Skeletal muscle tissue (tissue), 3 donors: ENCODE measurements at regions not wholly inside any gene's neighbourhood (a gene's known extent, or its start where the extent isn't known, plus 50 kb on each side); places are given as distances from the start of the nearest gene placed in this dataset.

Source experiments
- H3K27ac ChIP-seq: one replicate; pipeline ENCODE4 v1.7.0; 2013; ENCODE audit warnings: mild to moderate bottlenecking, low read depth, low read length, inconsistent platforms
- H3K27me3 ChIP-seq, 3 donors: one replicate each; pipeline ENCODE4 v1.7.0; 2013; ENCODE audit warnings: low read length in 3 of 3; ENCODE audit not compliant: control insufficient read depth in 3 of 3, insufficient read depth in 3 of 3
- H3K36me3 ChIP-seq, 3 donors: one replicate each; pipeline ENCODE4 v1.7.0; 2013; ENCODE audit warnings: low read length in 3 of 3; ENCODE audit not compliant: control insufficient read depth in 3 of 3, insufficient read depth in 3 of 3
- H3K4me1 ChIP-seq, 3 donors: one replicate each; pipeline ENCODE4 v1.7.0; 2013; ENCODE audit warnings: low read length in 3 of 3, mild to moderate bottlenecking in 3 of 3; ENCODE audit not compliant: control insufficient read depth in 3 of 3, insufficient read depth in 3 of 3
- H3K4me3 ChIP-seq, 3 donors: one replicate each; pipeline ENCODE4 v1.7.0; 2013; ENCODE audit warnings: low read length in 3 of 3
- H3K9ac ChIP-seq, 3 donors: one replicate each; pipeline ENCODE4 v1.7.0; 2013; ENCODE audit warnings: low read length in 3 of 3, mild to moderate bottlenecking in 3 of 3, moderate library complexity in 2 of 3, low read depth in 1 of 3
- H3K9me3 ChIP-seq, 3 donors: one replicate each; pipeline ENCODE4 v1.7.0; 2013; ENCODE audit warnings: low read length in 3 of 3; ENCODE audit not compliant: control insufficient read depth in 3 of 3
- donor health status: Osteomylitis.

- no peak overlapping the region for H3K27ac ChIP-seq
- H3K4me3 ChIP-seq, result no peak overlapping the region
- no peak overlapping the region for H3K9ac ChIP-seq
- no peaks in the 10 kb centered on the region for H3K36me3 ChIP-seq
- H3K27me3 ChIP-seq, result no peaks in the 10 kb centered on the region
- no peaks in the 10 kb centered on the region for H3K4me1 ChIP-seq
- no peaks in the 10 kb centered on the region for H3K9me3 ChIP-seq
Observed at GRCh38 chr14:84225268-84225667, 1304.7 kb upstream of the FLRT2 start.

DNA sequence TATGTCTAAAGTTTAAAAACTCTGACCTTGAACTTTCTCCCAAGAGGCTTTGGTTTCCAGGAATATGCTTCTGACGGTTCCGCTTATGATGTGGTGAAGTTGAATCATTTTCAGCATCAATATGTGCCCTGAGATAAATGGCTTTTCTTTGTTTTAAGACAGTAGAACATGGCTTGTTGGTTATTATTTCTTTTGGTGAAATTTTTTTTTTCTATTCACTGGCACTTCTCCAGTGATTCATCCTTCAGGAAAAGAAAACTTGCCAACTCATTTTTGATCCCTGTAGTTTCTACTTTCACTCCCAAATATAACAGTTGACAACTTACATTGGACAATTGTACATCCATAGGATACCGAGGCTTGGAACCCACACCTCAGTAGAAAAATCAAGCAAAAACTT is 1301.2 kb upstream of the FLRT2 start:
- H3K36me3 ChIP-seq, result no peaks in the 10 kb centered on the region

GRCh38 chr14:84234281-84234680 is 1295.7 kb upstream of the FLRT2 start:
- no peak overlapping the region for H3K4me3 ChIP-seq
- no peak overlapping the region for H3K27ac ChIP-seq
- H3K9me3 ChIP-seq, result no peaks in the 10 kb centered on the region
- no peaks in the 10 kb centered on the region for H3K27me3 ChIP-seq
- H3K9ac ChIP-seq, result no peak overlapping the region
- no peaks in the 10 kb centered on the region for H3K4me1 ChIP-seq
- H3K36me3 ChIP-seq, result no peaks in the 10 kb centered on the region

More for the DNA sequence above, 1301.2 kb upstream of the FLRT2 start:
- Histone ChIP-seq H3K9ac (no peak overlapping the region), H3K27ac (no peak overlapping the region), H3K27me3 (no peaks in the 10 kb centered on the region), H3K4me1 (no peaks in the 10 kb centered on the region), H3K9me3 (no peaks in the 10 kb centered on the region), H3K4me3 (no peak overlapping the region)

GRCh38 chr14:84236290-84236689 is 1293.7 kb upstream of the FLRT2 start:
- H3K9me3 ChIP-seq, result no peaks in the 10 kb centered on the region
- H3K36me3 ChIP-seq, result no peaks in the 10 kb centered on the region
- H3K4me1 ChIP-seq, result no peaks in the 10 kb centered on the region
- H3K27me3 ChIP-seq, result no peaks in the 10 kb centered on the region
- H3K4me3 ChIP-seq, result no peak overlapping the region
- H3K9ac ChIP-seq, result no peak overlapping the region
- H3K27ac ChIP-seq, result no peak overlapping the region

DNA sequence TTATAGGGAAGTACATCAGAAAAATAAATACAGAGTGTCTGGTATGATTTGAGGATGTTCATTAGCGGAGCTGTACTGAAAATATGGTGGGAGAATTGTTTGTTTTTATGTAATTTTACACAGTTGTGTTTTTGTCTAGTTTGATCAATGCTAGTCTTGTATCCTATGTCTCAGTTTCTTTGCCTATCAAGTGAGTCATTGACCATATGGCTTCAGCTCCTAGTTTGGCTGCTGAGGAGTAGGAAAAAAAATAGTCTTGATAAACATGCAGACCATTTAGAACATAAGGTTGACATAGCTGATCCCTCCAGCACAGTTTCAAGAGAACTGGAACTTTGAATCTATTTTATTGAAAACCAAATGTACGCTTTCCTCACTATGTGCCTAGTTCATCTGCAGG is 1292.1 kb upstream of the FLRT2 start:
- no peaks in the 10 kb centered on the region for H3K4me1 ChIP-seq
- no peaks in the 10 kb centered on the region for H3K36me3 ChIP-seq

GRCh38 chr14:84247693-84248092 is 1282.3 kb upstream of the FLRT2 start:
- H3K36me3 ChIP-seq, result no peaks in the 10 kb centered on the region
- peaks cover 0 to 2% (median 0%) of the 10 kb centered on the region in 3 donors for H3K9me3 ChIP-seq
- no peak overlapping the region for H3K27ac ChIP-seq
- no peak overlapping the region for H3K4me3 ChIP-seq
- no peak overlapping the region for H3K9ac ChIP-seq
- H3K4me1 ChIP-seq, result no peaks in the 10 kb centered on the region
- H3K27me3 ChIP-seq, result no peaks in the 10 kb centered on the region

More for the DNA sequence above, 1292.1 kb upstream of the FLRT2 start:
- Histone ChIP-seq H3K9me3 (no peaks in the 10 kb centered on the region), H3K27me3 (no peaks in the 10 kb centered on the region), H3K27ac (no peak overlapping the region), H3K9ac (no peak overlapping the region), H3K4me3 (no peak overlapping the region)

DNA sequence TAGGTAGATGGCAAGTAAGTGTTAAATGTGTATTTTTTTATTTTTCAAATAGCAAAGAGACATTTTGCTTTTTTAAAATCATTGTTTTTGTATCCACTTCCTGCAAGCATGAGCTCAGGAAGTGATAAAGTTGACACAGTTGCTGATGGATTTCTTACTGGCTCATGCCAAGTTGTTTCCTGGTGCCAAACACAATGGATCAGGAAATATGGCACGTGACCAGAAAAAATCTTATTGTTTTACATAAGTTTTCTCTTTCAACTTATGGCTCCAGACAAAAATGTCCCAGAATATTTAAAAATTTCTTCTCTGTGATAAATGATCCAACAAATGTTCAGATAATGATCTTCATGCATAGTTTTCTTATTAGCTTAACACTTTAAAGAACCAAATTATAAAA is 1279.1 kb upstream of the FLRT2 start:
- H3K36me3 ChIP-seq, result no peaks in the 10 kb centered on the region
- H3K27ac ChIP-seq, result no peak overlapping the region
- no peak overlapping the region for H3K9ac ChIP-seq
- no peak overlapping the region for H3K4me3 ChIP-seq
- no peaks in the 10 kb centered on the region for H3K4me1 ChIP-seq
- H3K9me3 ChIP-seq, result no peaks in the 10 kb centered on the region
- H3K27me3 ChIP-seq, result no peaks in the 10 kb centered on the region

GRCh38 chr14:84251411-84252115 is 1278.4 kb upstream of the FLRT2 start:
- no peaks in the 10 kb centered on the region for H3K4me1 ChIP-seq
- H3K36me3 ChIP-seq, result no peaks in the 10 kb centered on the region
- no peak overlapping the region for H3K9ac ChIP-seq
- H3K4me3 ChIP-seq, result no peak overlapping the region
- H3K27me3 ChIP-seq, result no peaks in the 10 kb centered on the region
- H3K27ac ChIP-seq, result no peak overlapping the region
- no peaks in the 10 kb centered on the region for H3K9me3 ChIP-seq

GRCh38 chr14:84252706-84253105 is 1277.2 kb upstream of the FLRT2 start:
- Histone ChIP-seq H3K27ac (no peak overlapping the region), H3K27me3 (no peaks in the 10 kb centered on the region), H3K4me3 (no peak overlapping the region), H3K9ac (no peak overlapping the region), H3K4me1 (no peaks in the 10 kb centered on the region), H3K36me3 (no peaks in the 10 kb centered on the region), H3K9me3 (no peaks in the 10 kb centered on the region)

GRCh38 chr14:84253326-84253725 is 1276.6 kb upstream of the FLRT2 start:
- no peak overlapping the region for H3K9ac ChIP-seq

More at GRCh38 chr14:84253326-84253725, 1276.6 kb upstream of the FLRT2 start:
- H3K4me3 ChIP-seq, result no peak overlapping the region
- H3K4me1 ChIP-seq, result no peaks in the 10 kb centered on the region
- H3K9me3 ChIP-seq, result no peaks in the 10 kb centered on the region
- no peak overlapping the region for H3K27ac ChIP-seq
- H3K27me3 ChIP-seq, result no peaks in the 10 kb centered on the region
- no peaks in the 10 kb centered on the region for H3K36me3 ChIP-seq
